ENCODE measurements at regions not wholly inside any gene's neighbourhood (a gene's known extent, or its start where the extent isn't known, plus 50 kb on each side); places are given as distances from the start of the nearest gene placed in this dataset.

DNA sequence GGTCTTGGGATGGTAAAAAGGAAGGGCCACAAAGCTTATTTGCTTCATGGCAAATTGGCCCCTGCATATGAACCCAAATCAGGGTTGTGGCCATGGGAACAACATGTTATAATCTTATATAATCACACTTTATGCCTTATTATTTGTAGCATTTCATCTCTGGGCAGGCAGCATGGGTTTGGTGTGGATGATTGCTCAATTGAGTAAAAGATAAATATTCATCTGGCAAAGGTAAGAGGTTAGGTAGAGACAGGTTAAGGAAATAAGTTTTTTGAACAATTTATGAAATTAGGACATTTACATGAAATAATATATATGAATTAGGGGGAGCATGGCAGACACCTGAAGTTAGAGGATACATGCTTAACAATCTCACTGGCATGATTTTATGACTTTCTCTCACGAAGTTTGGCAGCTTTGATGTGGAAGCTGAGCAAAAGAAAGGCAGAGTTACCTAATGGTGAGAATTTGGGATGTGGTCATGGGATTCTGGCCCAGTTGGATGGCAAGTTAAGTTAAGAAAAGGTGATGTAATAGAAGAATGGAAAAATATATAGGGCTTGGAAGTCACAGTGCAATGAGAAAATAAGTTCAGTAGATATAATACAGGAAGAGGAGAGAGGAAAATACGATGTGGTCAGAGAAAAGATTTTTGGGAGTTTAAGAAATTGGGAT lies 88.1 kb upstream of the FAM3C start:
- no peak for DNase-seq
- TF ChIP-seq, protein P1, sequence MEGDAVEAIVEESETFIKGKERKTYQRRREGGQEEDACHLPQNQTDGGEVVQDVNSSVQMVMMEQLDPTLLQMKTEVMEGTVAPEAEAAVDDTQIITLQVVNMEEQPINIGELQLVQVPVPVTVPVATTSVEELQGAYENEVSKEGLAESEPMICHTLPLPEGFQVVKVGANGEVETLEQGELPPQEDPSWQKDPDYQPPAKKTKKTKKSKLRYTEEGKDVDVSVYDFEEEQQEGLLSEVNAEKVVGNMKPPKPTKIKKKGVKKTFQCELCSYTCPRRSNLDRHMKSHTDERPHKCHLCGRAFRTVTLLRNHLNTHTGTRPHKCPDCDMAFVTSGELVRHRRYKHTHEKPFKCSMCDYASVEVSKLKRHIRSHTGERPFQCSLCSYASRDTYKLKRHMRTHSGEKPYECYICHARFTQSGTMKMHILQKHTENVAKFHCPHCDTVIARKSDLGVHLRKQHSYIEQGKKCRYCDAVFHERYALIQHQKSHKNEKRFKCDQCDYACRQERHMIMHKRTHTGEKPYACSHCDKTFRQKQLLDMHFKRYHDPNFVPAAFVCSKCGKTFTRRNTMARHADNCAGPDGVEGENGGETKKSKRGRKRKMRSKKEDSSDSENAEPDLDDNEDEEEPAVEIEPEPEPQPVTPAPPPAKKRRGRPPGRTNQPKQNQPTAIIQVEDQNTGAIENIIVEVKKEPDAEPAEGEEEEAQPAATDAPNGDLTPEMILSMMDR (IDR thresholded peaks at IDR 0.05), result no peak
- no peak for TF ChIP-seq POLR2A (IDR thresholded peaks at IDR 0.05)
- H3K27me3 ChIP-seq, result no peaks in the 10 kb centered on the region
- no peaks in the 10 kb centered on the region for H3K36me3 ChIP-seq (replicated peaks in 1 of 2)
- no peak overlapping the region for H3K4me3 ChIP-seq
- intact Hi-C loops (cut with DNase I), result no loop called here
- WGBS, 4 donors, result 80 to 87% (median 83%) methylated on average over 2 of the region's 2 CpGs
- no peaks in the 10 kb centered on the region for H3K9me3 ChIP-seq (replicated peaks in 1 of 3)
- H3K4me1 ChIP-seq (replicated peaks in 1 of 2), result no peaks in the 10 kb centered on the region
- H3K27ac ChIP-seq, result no peak overlapping the region

DNA sequence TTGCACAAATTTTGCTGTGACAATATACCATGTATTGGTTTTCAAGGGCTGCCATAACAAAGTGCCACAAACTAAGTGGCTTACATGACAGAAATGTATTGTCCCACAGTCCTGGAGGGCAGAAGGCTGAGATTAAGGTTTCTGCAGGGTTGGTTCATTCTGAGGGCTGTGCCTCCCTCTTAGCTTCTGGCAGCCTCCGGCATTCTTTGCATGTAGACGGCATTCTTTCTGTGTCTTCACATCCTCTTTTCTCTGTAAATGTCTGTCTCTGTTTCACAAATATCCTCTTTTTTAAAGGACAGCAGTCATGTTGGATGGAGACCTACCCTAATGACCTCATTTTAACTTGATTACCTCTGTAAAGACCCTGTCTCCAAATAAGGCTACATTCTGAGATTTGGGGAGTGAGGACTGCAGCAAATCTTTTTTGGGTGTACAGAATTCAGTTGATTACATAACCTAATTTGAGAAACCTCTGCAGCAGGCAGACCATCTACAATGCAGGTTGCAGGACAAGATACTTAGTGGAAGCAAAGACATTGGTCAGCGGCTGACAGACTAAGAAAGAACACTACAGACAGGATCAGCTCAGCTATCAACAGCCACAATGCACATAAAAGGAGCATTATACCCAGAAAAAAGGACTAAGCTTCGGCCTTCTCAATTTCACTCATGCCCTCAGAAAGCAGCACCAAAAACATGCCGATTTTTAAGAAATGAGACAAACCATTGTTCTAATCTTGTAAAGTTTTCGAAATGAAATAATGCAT lies 84.6 kb upstream of the FAM3C start:
- WGBS, 4 donors, result 65 to 80% (median 67%) methylated on average over 6 of the region's 6 CpGs
- no peak for TF ChIP-seq POLR2A (IDR thresholded peaks at IDR 0.05)
- TF ChIP-seq, protein P1 (IDR thresholded peaks at IDR 0.05), result no peak
- Histone ChIP-seq H3K27ac (no peak overlapping the region), H3K27me3 (no peaks in the 10 kb centered on the region), H3K36me3 (replicated peaks in 1 of 2) (no peaks in the 10 kb centered on the region), H3K9me3 (replicated peaks in 1 of 3) (no peaks in the 10 kb centered on the region), H3K4me3 (no peak overlapping the region), H3K4me1 (replicated peaks in 1 of 2) (no peaks in the 10 kb centered on the region)
- no peak for DNase-seq
- intact Hi-C loops (cut with DNase I), result no loop called here

DNA sequence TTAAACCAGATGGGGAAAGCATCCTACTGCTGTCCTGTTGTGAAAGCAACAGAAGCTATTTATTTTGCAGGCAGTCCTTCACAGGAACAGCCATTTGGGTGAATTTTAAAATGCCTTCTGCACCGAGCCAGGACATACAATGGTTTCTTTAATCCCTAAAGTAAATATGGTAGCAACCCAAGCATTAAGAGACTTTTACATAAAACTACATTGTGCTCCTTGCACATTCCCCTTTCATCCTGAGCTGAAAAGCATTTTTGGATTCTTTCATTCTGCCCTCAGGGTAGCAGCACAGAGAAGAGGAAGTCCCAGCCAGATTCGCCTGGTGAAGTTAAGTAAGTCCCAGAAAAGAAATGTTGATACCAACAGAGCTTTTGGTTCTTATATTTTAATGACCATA lies 84.0 kb upstream of the FAM3C start:
- no peaks in the 10 kb centered on the region for H3K27me3 ChIP-seq
- no peak overlapping the region for H3K27ac ChIP-seq
- no peaks in the 10 kb centered on the region for H3K9me3 ChIP-seq (replicated peaks in 1 of 3)
- WGBS, 4 donors, result 31 to 46% (median 38%) methylated on average over 2 of the region's 2 CpGs
- no peaks in the 10 kb centered on the region for H3K36me3 ChIP-seq (replicated peaks in 1 of 2)
- no peaks in the 10 kb centered on the region for H3K4me1 ChIP-seq (replicated peaks in 1 of 2)
- TF ChIP-seq POLR2A (IDR thresholded peaks at IDR 0.05), result no peak
- TF ChIP-seq, protein P1 (IDR thresholded peaks at IDR 0.05), result no peak
- no peak for DNase-seq
- intact Hi-C loops (cut with DNase I), result no loop called here
- H3K4me3 ChIP-seq, result no peak overlapping the region

DNA sequence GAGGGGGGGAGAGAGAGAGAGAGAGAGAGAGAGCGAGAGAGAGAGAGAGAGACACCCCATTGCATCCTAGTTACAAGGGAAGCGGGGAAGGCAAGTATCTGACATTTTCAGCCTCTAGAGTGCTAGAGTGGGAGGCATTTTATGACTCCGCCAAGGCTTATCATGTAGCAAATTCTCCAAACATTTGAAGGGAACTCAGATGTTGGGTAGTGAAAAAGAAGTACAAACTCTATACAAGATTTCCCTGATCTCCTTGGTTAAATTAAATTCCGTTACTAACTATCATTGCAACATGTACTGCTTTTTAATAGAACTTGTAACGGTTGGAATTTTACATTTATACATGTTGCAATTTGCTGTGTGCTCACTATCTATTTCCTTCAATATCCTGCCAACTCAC lies 83.4 kb upstream of the FAM3C start:
- Histone ChIP-seq H3K4me3 (no peak overlapping the region), H3K36me3 (replicated peaks in 1 of 2) (no peaks in the 10 kb centered on the region), H3K4me1 (replicated peaks in 1 of 2) (no peaks in the 10 kb centered on the region), H3K27me3 (no peaks in the 10 kb centered on the region), H3K9me3 (replicated peaks in 1 of 3) (no peaks in the 10 kb centered on the region), H3K27ac (no peak overlapping the region)
- DNase-seq, result no peak
- TF ChIP-seq, protein P1 (IDR thresholded peaks at IDR 0.05), result no peak
- no peak for TF ChIP-seq POLR2A (IDR thresholded peaks at IDR 0.05)
- 51 to 71% (median 64%) methylated on average over 4 to 5 of the region's 5 CpGs for WGBS, 4 donors
- intact Hi-C loops (cut with DNase I), result no loop called here
